AG04450 (cell line): ENCODE measurements at regions not wholly inside any gene's neighbourhood (a gene's known extent, or its start where the extent isn't known, plus 50 kb on each side); places are given as distances from the start of the nearest gene placed in this dataset.

Experiments used
- CTCF ChIA-PET: fragments of 300-600, 350-600 bp; formaldehyde crosslinking; extraction: SDS; loops from one replicate; lab custom pipeline; 2022; ENCODE audit warnings: antibody characterized with exemption, inconsistent platforms; lab: Charles Lee
- POLR2A ChIA-PET: fragments of 350-600 bp; formaldehyde crosslinking; extraction: SDS; loops from one replicate; lab custom pipeline; 2021; ENCODE audit warnings: antibody characterized with exemption, inconsistent platforms; lab: Yijun Ruan, JAX
- DNase-seq: peaks from one replicate; pipeline ENCODE4 v3.0.0-alpha.2; 2011; ENCODE audit warnings: low read depth, low spot score
- H3K27ac ChIP-seq: one replicate; pipeline ENCODE4 v1.5.1; 2012; ENCODE audit warnings: low read depth, low read length, control low read depth
- H3K27me3 ChIP-seq: one replicate; pipeline ENCODE4 v1.6.0; 2012; ENCODE audit warnings: low read length; ENCODE audit not compliant: control insufficient read depth, insufficient read depth
- H3K4me3 ChIP-seq: 2 replicates; pipeline ENCODE4 v1.5.1; 2011; ENCODE audit warnings: mild to moderate bottlenecking, low read depth, low read length, control low read depth
- H3K9me3 ChIP-seq: 2 replicates; pipeline ENCODE4 v1.5.1; 2012; ENCODE audit warnings: low read length; ENCODE audit not compliant: control insufficient read depth, insufficient read depth
- TF ChIP-seq, protein P1 (sequence below): IDR thresholded peaks from 2 replicates; pipeline ENCODE4 v1.5.1; 2011; ENCODE audit warnings: low read depth, low read length, control low read depth, inconsistent platforms

DNA sequence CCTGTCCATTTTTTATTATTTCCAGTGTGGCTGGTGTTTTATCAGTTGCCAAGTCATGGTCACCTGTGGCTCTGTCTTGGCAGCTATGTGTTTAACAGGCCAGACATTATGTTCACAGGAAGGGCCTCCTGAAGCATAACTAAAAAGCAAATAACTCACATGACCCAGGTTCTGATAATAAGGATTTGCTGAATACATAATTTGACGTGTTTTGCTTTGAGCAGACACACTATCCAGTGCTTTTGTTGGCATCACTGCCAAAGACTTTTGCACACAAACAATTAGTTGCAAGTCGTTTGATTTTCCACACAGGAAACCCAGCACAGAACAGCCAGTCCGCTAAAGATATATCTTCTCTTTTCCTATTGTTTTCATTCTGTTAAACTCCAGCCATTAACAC is 173.6 kb downstream of the ARL4A start:
- POLR2A ChIA-PET, result no interaction called here
- H3K9me3 ChIP-seq, result no peaks in the 10 kb centered on the region; the same call in 1 of the 2 replicates

DNA sequence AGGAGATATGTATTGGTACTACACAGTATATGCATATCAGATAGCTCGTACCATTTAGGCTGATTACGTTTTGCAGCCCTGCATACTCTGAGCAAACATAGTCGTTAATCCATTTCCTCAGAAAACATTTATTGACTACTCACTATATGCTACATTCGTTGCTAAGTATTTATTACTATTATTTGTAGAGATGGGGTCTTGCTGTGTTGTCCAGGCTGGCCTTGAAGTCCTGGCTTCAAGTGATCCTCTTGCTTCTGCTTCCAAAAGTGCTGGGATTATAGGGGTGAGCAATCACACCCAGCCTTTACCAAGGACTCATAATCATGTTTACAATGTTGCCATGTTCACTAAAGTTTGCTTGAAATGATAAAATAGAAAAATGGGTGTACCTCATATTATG is 174.7 kb downstream of the ARL4A start:
- CTCF ChIA-PET, result no interaction called here

More for the DNA sequence above, 173.6 kb downstream of the ARL4A start:
- H3K4me3 ChIP-seq, result no peak overlapping the region
- CTCF ChIA-PET, result no interaction called here
- TF ChIP-seq, protein P1, sequence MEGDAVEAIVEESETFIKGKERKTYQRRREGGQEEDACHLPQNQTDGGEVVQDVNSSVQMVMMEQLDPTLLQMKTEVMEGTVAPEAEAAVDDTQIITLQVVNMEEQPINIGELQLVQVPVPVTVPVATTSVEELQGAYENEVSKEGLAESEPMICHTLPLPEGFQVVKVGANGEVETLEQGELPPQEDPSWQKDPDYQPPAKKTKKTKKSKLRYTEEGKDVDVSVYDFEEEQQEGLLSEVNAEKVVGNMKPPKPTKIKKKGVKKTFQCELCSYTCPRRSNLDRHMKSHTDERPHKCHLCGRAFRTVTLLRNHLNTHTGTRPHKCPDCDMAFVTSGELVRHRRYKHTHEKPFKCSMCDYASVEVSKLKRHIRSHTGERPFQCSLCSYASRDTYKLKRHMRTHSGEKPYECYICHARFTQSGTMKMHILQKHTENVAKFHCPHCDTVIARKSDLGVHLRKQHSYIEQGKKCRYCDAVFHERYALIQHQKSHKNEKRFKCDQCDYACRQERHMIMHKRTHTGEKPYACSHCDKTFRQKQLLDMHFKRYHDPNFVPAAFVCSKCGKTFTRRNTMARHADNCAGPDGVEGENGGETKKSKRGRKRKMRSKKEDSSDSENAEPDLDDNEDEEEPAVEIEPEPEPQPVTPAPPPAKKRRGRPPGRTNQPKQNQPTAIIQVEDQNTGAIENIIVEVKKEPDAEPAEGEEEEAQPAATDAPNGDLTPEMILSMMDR, result no peak
- H3K27me3 ChIP-seq, result no peaks in the 10 kb centered on the region
- no peak overlapping the region for H3K27ac ChIP-seq
- no peak for DNase-seq

DNA sequence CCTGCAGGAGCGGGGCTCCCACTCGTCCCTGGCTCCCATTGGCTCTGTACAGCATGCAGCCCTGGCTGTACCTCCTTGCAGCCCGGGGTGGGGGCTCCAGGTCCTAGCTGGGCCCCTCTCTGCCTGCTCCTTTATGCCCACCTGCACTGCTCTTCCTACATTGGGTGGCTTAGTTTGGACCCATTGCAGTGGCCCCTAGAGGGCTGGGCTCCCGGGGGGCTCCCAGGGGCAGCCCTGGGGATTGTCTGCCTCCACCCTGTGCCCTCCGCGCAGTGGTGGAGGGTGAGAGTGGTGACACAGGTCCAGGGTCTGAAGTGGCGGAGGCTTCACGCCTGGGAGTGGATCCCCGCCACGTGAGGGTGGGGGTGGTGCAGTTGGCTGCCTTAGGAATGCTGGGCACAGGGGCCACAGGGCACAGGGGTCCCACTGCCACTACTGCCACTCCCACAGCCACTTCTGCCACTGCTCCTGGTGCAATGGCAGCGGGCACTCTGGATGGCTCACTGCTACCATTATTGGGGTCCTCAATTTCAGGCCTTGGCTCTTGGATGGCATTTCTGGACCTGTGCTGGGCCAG is 177.1 kb downstream of the ARL4A start:
- Histone ChIP-seq H3K27ac (no peak overlapping the region), H3K4me3 (no peak overlapping the region), H3K9me3 (no peaks in the 10 kb centered on the region; the same call in 1 of the 2 replicates), H3K27me3 (no peaks in the 10 kb centered on the region)
- TF ChIP-seq, protein P1, result no peak
- CTCF ChIA-PET, result no interaction called here
- DNase-seq, result no peak
- POLR2A ChIA-PET, result no interaction called here

More for the DNA sequence above, 174.7 kb downstream of the ARL4A start:
- Histone ChIP-seq H3K27me3 (no peaks in the 10 kb centered on the region), H3K27ac (no peak overlapping the region), H3K4me3 (no peak overlapping the region), H3K9me3 (no peaks in the 10 kb centered on the region; the same call in 1 of the 2 replicates)
- no peak for DNase-seq
- TF ChIP-seq, protein P1, result no peak
- POLR2A ChIA-PET, result no interaction called here

DNA sequence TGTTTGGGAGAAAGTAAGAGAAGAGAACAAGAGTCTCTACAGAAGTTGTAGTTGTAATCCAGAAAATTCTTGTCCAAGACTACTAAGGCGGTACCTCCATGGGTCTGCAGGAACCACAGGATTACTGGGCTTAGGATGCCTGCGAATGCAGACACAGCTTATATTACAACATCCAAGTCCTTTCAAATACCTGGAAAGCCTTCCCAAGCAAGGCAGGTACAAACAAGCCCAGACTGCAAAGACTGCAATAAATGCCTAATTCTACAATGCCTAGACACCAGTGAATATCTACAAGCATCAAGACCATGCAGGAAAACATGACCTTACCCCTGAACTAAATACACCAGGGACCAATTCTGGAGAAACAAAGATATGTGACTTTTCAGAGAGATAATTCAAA is 178.2 kb downstream of the ARL4A start:
- TF ChIP-seq, protein P1, result no peak
- ChIA-PET POLR2A (no interaction called here), CTCF (no interaction called here)
- Histone ChIP-seq H3K27ac (no peak overlapping the region), H3K4me3 (no peak overlapping the region), H3K9me3 (no peaks in the 10 kb centered on the region; the same call in 1 of the 2 replicates), H3K27me3 (no peaks in the 10 kb centered on the region)
- no peak for DNase-seq

DNA sequence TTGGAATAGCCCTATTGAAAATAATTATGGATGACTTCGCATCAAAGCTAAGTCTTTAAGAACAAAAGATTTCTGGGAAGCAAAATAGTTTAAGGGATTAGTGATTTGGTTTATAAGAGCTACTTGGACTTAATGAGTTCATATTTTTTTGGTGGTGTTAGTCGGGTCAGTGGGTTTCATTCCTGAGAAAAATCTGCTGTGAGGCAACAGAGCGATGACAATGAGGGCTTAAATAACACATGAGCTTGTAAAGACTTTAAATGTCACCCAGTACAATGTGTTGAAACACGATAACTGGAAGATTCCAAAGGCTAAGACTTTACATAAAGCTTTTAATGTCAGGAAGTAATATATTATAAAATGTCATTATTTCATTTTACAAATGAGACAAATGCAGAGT is 178.8 kb downstream of the ARL4A start:
- H3K9me3 ChIP-seq, result no peaks in the 10 kb centered on the region; the same call in 1 of the 2 replicates
- ChIA-PET POLR2A (no interaction called here), CTCF (no interaction called here)
- H3K27ac ChIP-seq, result no peak overlapping the region
- TF ChIP-seq, protein P1, result no peak
- no peak overlapping the region for H3K4me3 ChIP-seq
- DNase-seq, result no peak
- no peaks in the 10 kb centered on the region for H3K27me3 ChIP-seq
